GM21515 (cell line): ENCODE measurements at regions not wholly inside any gene's neighbourhood (a gene's known extent, or its start where the extent isn't known, plus 50 kb on each side); places are given as distances from the start of the nearest gene placed in this dataset.

Experiments
- ATAC-seq: cut with Tn5 transposase; IDR thresholded peaks from one replicate; pipeline ENCODE4 v1.9.1; 2021; ENCODE audit not compliant: unreplicated experiment

GRCh38 chr5:23368393-23368792, 139.0 kb upstream of the PRDM9 start:
- no peak for ATAC-seq

- ATAC-seq, result no peak
Observed at GRCh38 chr5:23367874-23368273, 139.5 kb upstream of the PRDM9 start.

GRCh38 chr5:23353286-23353685, 154.1 kb upstream of the PRDM9 start:
- ATAC-seq, result no peak

GRCh38 chr5:23352446-23352845, 155.0 kb upstream of the PRDM9 start:
- no peak for ATAC-seq

- no peak for ATAC-seq
Observed at GRCh38 chr5:23343121-23343520, 164.3 kb upstream of the PRDM9 start.

- ATAC-seq, result no peak
Observed at GRCh38 chr5:23332650-23333251, 174.7 kb upstream of the PRDM9 start.

- ATAC-seq, result no peak
Observed at GRCh38 chr5:23330726-23331125, 176.7 kb upstream of the PRDM9 start.

- no peak for ATAC-seq
Observed at GRCh38 chr5:23319901-23320300, 187.5 kb upstream of the PRDM9 start.

GRCh38 chr5:23318960-23319359, 188.4 kb upstream of the PRDM9 start:
- ATAC-seq, result no peak

GRCh38 chr5:23318166-23318565, 189.2 kb upstream of the PRDM9 start:
- no peak for ATAC-seq

- ATAC-seq, result no peak
Observed at GRCh38 chr5:23316060-23316591, 191.3 kb upstream of the PRDM9 start.

- no peak for ATAC-seq
Observed at GRCh38 chr5:23314827-23315226, 192.6 kb upstream of the PRDM9 start.

GRCh38 chr5:23305055-23305454, 202.4 kb upstream of the PRDM9 start:
- no peak for ATAC-seq

- no peak for ATAC-seq
Observed at GRCh38 chr5:23303836-23304235, 203.6 kb upstream of the PRDM9 start.

- no peak for ATAC-seq
Observed at GRCh38 chr5:23303435-23303834, 204.0 kb upstream of the PRDM9 start.

- ATAC-seq, result no peak
Observed at GRCh38 chr5:23302438-23302837, 205.0 kb upstream of the PRDM9 start.

- ATAC-seq, result no peak
Observed at GRCh38 chr5:23289162-23289561, 218.2 kb upstream of the PRDM9 start.

- ATAC-seq, result no peak
Observed at GRCh38 chr5:23284656-23285055, 222.8 kb upstream of the PRDM9 start.

- ATAC-seq, result no peak
Observed at GRCh38 chr5:23274171-23274570, 233.2 kb upstream of the PRDM9 start.

- no peak for ATAC-seq
Observed at GRCh38 chr5:23269981-23270380, 237.4 kb upstream of the PRDM9 start.

GRCh38 chr5:23268136-23268535, 239.3 kb upstream of the PRDM9 start:
- no peak for ATAC-seq

- ATAC-seq, result no peak
Observed at GRCh38 chr5:23260621-23261020, 246.8 kb upstream of the PRDM9 start.

- ATAC-seq, result no peak
Observed at GRCh38 chr5:23257656-23258055, 249.8 kb upstream of the PRDM9 start.
